Activated naive CD4-positive, alpha-beta T cell treated with anti-CD3 and anti-CD28 coated beads for 36 hours (primary cell): ENCODE measurements at regions not wholly inside any gene's neighbourhood (a gene's known extent, or its start where the extent isn't known, plus 50 kb on each side); places are given as distances from the start of the nearest gene placed in this dataset.
"Not testable (repeated sequence)": the region's sequence is repeated elsewhere in the genome, so short reads cannot be mapped to it uniquely, and the experiment has no call there.

ENCODE experiments used
- CTCF ChIA-PET: fragments of 350-600 bp; sonication (Branson Sonifier 250); formaldehyde crosslinking; loops from one replicate; lab custom pipeline; 2021; ENCODE audit warnings: antibody characterized with exemption; lab: Charles Lee
- DNase-seq: peaks from one replicate; pipeline ENCODE4 v3.0.0-alpha.2; 2020
- H3K27ac Mint-ChIP-seq: one replicate; pipeline ENCODE4 v1.8.0; 2021; ENCODE audit warnings: mild to moderate bottlenecking, mixed read lengths
- H3K27me3 Mint-ChIP-seq: one replicate; pipeline ENCODE4 v1.8.0; 2021; ENCODE audit warnings: low read depth, mixed read lengths
- H3K36me3 Mint-ChIP-seq: one replicate; pipeline ENCODE4 v1.8.0; 2021; ENCODE audit warnings: low read depth, mixed read lengths
- H3K4me1 Mint-ChIP-seq: one replicate; pipeline ENCODE4 v1.8.0; 2021; ENCODE audit warnings: low read depth, mixed read lengths
- H3K4me3 Mint-ChIP-seq: one replicate; pipeline ENCODE4 v1.8.0; 2021; ENCODE audit warnings: mild to moderate bottlenecking, moderate library complexity, mixed read lengths
- H3K9me3 Mint-ChIP-seq: one replicate; pipeline ENCODE4 v1.8.0; 2021; ENCODE audit warnings: mixed read lengths
- intact Hi-C: fragments of 100-400 bp; cut with micrococcal nuclease; formaldehyde crosslinking; loops from one replicate; pipeline ENCODE4 v1.15.1; 2023

- intact Hi-C loops, result no loop called here
- no peaks in the 10 kb centered on the region for H3K36me3 Mint-ChIP-seq
- H3K27me3 Mint-ChIP-seq, result no peaks in the 10 kb centered on the region
- DNase-seq, result no peak
- H3K4me3 Mint-ChIP-seq, result no peak overlapping the region
- H3K9me3 Mint-ChIP-seq, result peaks cover 12% of the 10 kb centered on the region
- H3K27ac Mint-ChIP-seq, result no peak overlapping the region
- CTCF ChIA-PET, result no interaction called here
- no peaks in the 10 kb centered on the region for H3K4me1 Mint-ChIP-seq
Observed at GRCh38 chr2:77746780-77747179, 224.6 kb upstream of the LRRTM4 start.

GRCh38 chr2:77753710-77754345 is 231.7 kb upstream of the LRRTM4 start:
- H3K9me3 Mint-ChIP-seq, result peaks cover 15% of the 10 kb centered on the region
- CTCF ChIA-PET, H3K4me3 Mint-ChIP-seq, H3K4me1 Mint-ChIP-seq, H3K36me3 Mint-ChIP-seq, intact Hi-C loops, H3K27me3 Mint-ChIP-seq, DNase-seq, H3K27ac Mint-ChIP-seq: not testable (repeated sequence)

GRCh38 chr2:77767388-77768076 is 245.4 kb upstream of the LRRTM4 start:
- Mint-ChIP-seq H3K27me3 (no peaks in the 10 kb centered on the region), H3K4me1 (no peaks in the 10 kb centered on the region), H3K36me3 (no peaks in the 10 kb centered on the region), H3K27ac (no peak overlapping the region), H3K9me3 (peaks cover 3% of the 10 kb centered on the region), H3K4me3 (no peak overlapping the region)
- no peak for DNase-seq
- CTCF ChIA-PET, result no interaction called here
- intact Hi-C loops, result no loop called here

GRCh38 chr2:77768508-77768907 is 246.3 kb upstream of the LRRTM4 start:
- Mint-ChIP-seq H3K27ac (no peak overlapping the region), H3K4me1 (no peaks in the 10 kb centered on the region), H3K9me3 (peaks cover 8% of the 10 kb centered on the region), H3K27me3 (no peaks in the 10 kb centered on the region), H3K4me3 (no peak overlapping the region), H3K36me3 (no peaks in the 10 kb centered on the region)
- CTCF ChIA-PET, result no interaction called here
- intact Hi-C loops, result no loop called here
- DNase-seq, result no peak

- H3K4me3 Mint-ChIP-seq, result no peak overlapping the region
- H3K27ac Mint-ChIP-seq, result no peak overlapping the region
- CTCF ChIA-PET, result no interaction called here
- H3K36me3 Mint-ChIP-seq, result no peaks in the 10 kb centered on the region
- no peaks in the 10 kb centered on the region for H3K4me1 Mint-ChIP-seq
- peaks cover 20% of the 10 kb centered on the region for H3K9me3 Mint-ChIP-seq
- intact Hi-C loops, result no loop called here
- no peaks in the 10 kb centered on the region for H3K27me3 Mint-ChIP-seq
- DNase-seq, result no peak
Observed at GRCh38 chr2:77778917-77779316, 256.7 kb upstream of the LRRTM4 start.

GRCh38 chr2:77793500-77793899 is 271.3 kb upstream of the LRRTM4 start:
- H3K36me3 Mint-ChIP-seq, H3K9me3 Mint-ChIP-seq, H3K27me3 Mint-ChIP-seq, CTCF ChIA-PET, H3K27ac Mint-ChIP-seq, DNase-seq, H3K4me1 Mint-ChIP-seq, H3K4me3 Mint-ChIP-seq, intact Hi-C loops: not testable (repeated sequence)

- no peak for DNase-seq
- Mint-ChIP-seq H3K27ac (no peak overlapping the region), H3K4me1 (no peaks in the 10 kb centered on the region), H3K9me3 (peaks cover 2% of the 10 kb centered on the region), H3K36me3 (no peaks in the 10 kb centered on the region), H3K27me3 (no peaks in the 10 kb centered on the region), H3K4me3 (no peak overlapping the region)
- intact Hi-C loops, result no loop called here
- CTCF ChIA-PET, result no interaction called here
Observed at GRCh38 chr2:77796397-77796796, 274.2 kb upstream of the LRRTM4 start.

- H3K27me3 Mint-ChIP-seq, result no peaks in the 10 kb centered on the region
- intact Hi-C loops, result no loop called here
- H3K9me3 Mint-ChIP-seq, result peaks cover 2% of the 10 kb centered on the region
- H3K4me3 Mint-ChIP-seq, result no peak overlapping the region
- CTCF ChIA-PET, result no interaction called here
- H3K4me1 Mint-ChIP-seq, result no peaks in the 10 kb centered on the region
- no peak for DNase-seq
- no peak overlapping the region for H3K27ac Mint-ChIP-seq
- H3K36me3 Mint-ChIP-seq, result no peaks in the 10 kb centered on the region
Observed at GRCh38 chr2:77797088-77797487, 274.9 kb upstream of the LRRTM4 start.

GRCh38 chr2:77800410-77800809 is 278.2 kb upstream of the LRRTM4 start:
- Mint-ChIP-seq H3K27me3 (no peaks in the 10 kb centered on the region), H3K4me1 (no peaks in the 10 kb centered on the region), H3K27ac (no peak overlapping the region), H3K36me3 (no peaks in the 10 kb centered on the region), H3K9me3 (peaks cover 4% of the 10 kb centered on the region), H3K4me3 (no peak overlapping the region)
- no peak for DNase-seq
- CTCF ChIA-PET, result no interaction called here
- intact Hi-C loops, result no loop called here

GRCh38 chr2:77807531-77808215 is 285.5 kb upstream of the LRRTM4 start:
- intact Hi-C loops, result no loop called here
- Mint-ChIP-seq H3K36me3 (no peaks in the 10 kb centered on the region), H3K4me1 (no peaks in the 10 kb centered on the region), H3K4me3 (no peak overlapping the region), H3K27me3 (no peaks in the 10 kb centered on the region), H3K27ac (no peak overlapping the region), H3K9me3 (peaks cover 30% of the 10 kb centered on the region)
- no peak for DNase-seq
- CTCF ChIA-PET, result no interaction called here

GRCh38 chr2:77808599-77808998 is 286.4 kb upstream of the LRRTM4 start:
- Mint-ChIP-seq H3K27ac (no peak overlapping the region), H3K9me3 (peaks cover 29% of the 10 kb centered on the region), H3K4me3 (no peak overlapping the region), H3K4me1 (no peaks in the 10 kb centered on the region), H3K36me3 (no peaks in the 10 kb centered on the region), H3K27me3 (no peaks in the 10 kb centered on the region)
- CTCF ChIA-PET, result no interaction called here
- no peak for DNase-seq
- intact Hi-C loops, result no loop called here

- no peaks in the 10 kb centered on the region for H3K4me1 Mint-ChIP-seq
- H3K36me3 Mint-ChIP-seq, result no peaks in the 10 kb centered on the region
- no peak overlapping the region for H3K27ac Mint-ChIP-seq
- peaks cover 22% of the 10 kb centered on the region for H3K9me3 Mint-ChIP-seq
- CTCF ChIA-PET, result interaction anchor here (0.6 to 0.7 kb wide), 2 partner anchors 199 to 1930 kb away, joined by 3 read pairs; no protein-coding TSS in a partner anchor
- H3K27me3 Mint-ChIP-seq, result no peaks in the 10 kb centered on the region
- no peak for DNase-seq
- intact Hi-C loops, result no loop called here
- H3K4me3 Mint-ChIP-seq, result no peak overlapping the region
Observed at GRCh38 chr2:77813599-77813998, 291.4 kb upstream of the LRRTM4 start.

GRCh38 chr2:77816618-77817017 is 294.4 kb upstream of the LRRTM4 start:
- H3K36me3 Mint-ChIP-seq, result no peaks in the 10 kb centered on the region
- H3K4me3 Mint-ChIP-seq, result no peak overlapping the region
- no peak overlapping the region for H3K27ac Mint-ChIP-seq
- no peaks in the 10 kb centered on the region for H3K27me3 Mint-ChIP-seq
- CTCF ChIA-PET, result no interaction called here
- H3K9me3 Mint-ChIP-seq, result peaks cover 19% of the 10 kb centered on the region
- intact Hi-C loops, result no loop called here
- no peaks in the 10 kb centered on the region for H3K4me1 Mint-ChIP-seq
- DNase-seq, result no peak
